ENCODE measurements at regions not wholly inside any gene's neighbourhood (a gene's known extent, or its start where the extent isn't known, plus 50 kb on each side); places are given as distances from the start of the nearest gene placed in this dataset.

- no TSS peak for BruUV-seq (replicated peaks)
- Mint-ChIP-seq H3K27me3 (ENCODE audit: unreplicated experiment) (peaks cover 81% of the 10 kb centered on the region), H3K27ac (ENCODE audit: unreplicated experiment) (no peak overlapping the region), H3K4me1 (ENCODE audit: low read depth, unreplicated experiment) (no peaks in the 10 kb centered on the region), H3K9me3 (ENCODE audit: low read depth, unreplicated experiment) (peaks cover 9% of the 10 kb centered on the region), H3K36me3 (ENCODE audit: insufficient read depth, unreplicated experiment) (no peaks in the 10 kb centered on the region), H3K4me3 (ENCODE audit: low read depth, unreplicated experiment) (no peak overlapping the region)
- DNase-seq: no peak
- intact Hi-C loops (cut with micrococcal nuclease; ENCODE audit: unreplicated experiment): no loop called here
- no peak for TF ChIP-seq CTCF (IDR thresholded peaks at IDR 0.05; ENCODE audit: unreplicated experiment)
- CTCF ChIA-PET: interaction anchor here (1.6 kb wide), 1 partner anchor 350 kb away, joined by 6 read pairs; no protein-coding TSS in a partner anchor
Measured at GRCh38 chr10:78844960-78845607, 223.7 kb upstream of the ZMIZ1 start.

- no peak for DNase-seq
- Mint-ChIP-seq H3K9me3 (ENCODE audit: low read depth, unreplicated experiment) (peaks cover 9% of the 10 kb centered on the region), H3K27me3 (ENCODE audit: unreplicated experiment) (peaks cover 80% of the 10 kb centered on the region), H3K27ac (ENCODE audit: unreplicated experiment) (no peak overlapping the region), H3K4me1 (ENCODE audit: low read depth, unreplicated experiment) (no peaks in the 10 kb centered on the region), H3K4me3 (ENCODE audit: low read depth, unreplicated experiment) (no peak overlapping the region), H3K36me3 (ENCODE audit: insufficient read depth, unreplicated experiment) (no peaks in the 10 kb centered on the region)
- no TSS peak for BruUV-seq (replicated peaks)
- CTCF ChIA-PET: interaction anchor here (1.6 kb wide), 1 partner anchor 349 kb away, joined by 6 read pairs; no protein-coding TSS in a partner anchor
- intact Hi-C loops (cut with micrococcal nuclease; ENCODE audit: unreplicated experiment): no loop called here
- no peak for TF ChIP-seq CTCF (IDR thresholded peaks at IDR 0.05; ENCODE audit: unreplicated experiment)
Measured at GRCh38 chr10:78846071-78846470, 222.7 kb upstream of the ZMIZ1 start.

GRCh38 chr10:78846760-78847159, 222.0 kb upstream of the ZMIZ1 start:
- Mint-ChIP-seq H3K36me3 (ENCODE audit: insufficient read depth, unreplicated experiment) (no peaks in the 10 kb centered on the region), H3K9me3 (ENCODE audit: low read depth, unreplicated experiment) (peaks cover 2% of the 10 kb centered on the region), H3K4me3 (ENCODE audit: low read depth, unreplicated experiment) (no peak overlapping the region), H3K27me3 (ENCODE audit: unreplicated experiment) (peaks cover 73% of the 10 kb centered on the region), H3K27ac (ENCODE audit: unreplicated experiment) (no peak overlapping the region), H3K4me1 (ENCODE audit: low read depth, unreplicated experiment) (no peaks in the 10 kb centered on the region)
- BruUV-seq (replicated peaks): no TSS peak
- CTCF ChIA-PET: interaction anchor here (0.7 kb wide), 1 partner anchor 271 kb away, joined by 3 read pairs; no protein-coding TSS in a partner anchor
- DNase-seq: no peak
- intact Hi-C loops (cut with micrococcal nuclease; ENCODE audit: unreplicated experiment): no loop called here
- no peak for TF ChIP-seq CTCF (IDR thresholded peaks at IDR 0.05; ENCODE audit: unreplicated experiment)

GRCh38 chr10:78847485-78847884, 221.3 kb upstream of the ZMIZ1 start:
- no peak for DNase-seq
- Mint-ChIP-seq H3K4me1 (ENCODE audit: low read depth, unreplicated experiment) (no peaks in the 10 kb centered on the region), H3K27ac (ENCODE audit: unreplicated experiment) (no peak overlapping the region), H3K9me3 (ENCODE audit: low read depth, unreplicated experiment) (peaks cover 2% of the 10 kb centered on the region), H3K36me3 (ENCODE audit: insufficient read depth, unreplicated experiment) (no peaks in the 10 kb centered on the region), H3K27me3 (ENCODE audit: unreplicated experiment) (peaks cover 65% of the 10 kb centered on the region), H3K4me3 (ENCODE audit: low read depth, unreplicated experiment) (no peak overlapping the region)
- TF ChIP-seq CTCF (IDR thresholded peaks at IDR 0.05; ENCODE audit: unreplicated experiment): no peak
- no TSS peak for BruUV-seq (replicated peaks)
- intact Hi-C loops (cut with micrococcal nuclease; ENCODE audit: unreplicated experiment): no loop called here
- CTCF ChIA-PET: interaction anchor here (0.7 kb wide), 1 partner anchor 271 kb away, joined by 3 read pairs; no protein-coding TSS in a partner anchor
